PFSK-1 (cell line): ENCODE measurements at regions not wholly inside any gene's neighbourhood (a gene's known extent, or its start where the extent isn't known, plus 50 kb on each side); places are given as distances from the start of the nearest gene placed in this dataset.

Experiments used
- FOXP2 ChIP-seq: optimal IDR thresholded peaks from 2 replicates; pipeline ENCODE3; 2011; ENCODE audit warnings: borderline replicate concordance, control low read depth, inconsistent platforms; ENCODE audit not compliant: insufficient read depth; ENCODE audit errors: extremely low read length, extremely low read depth
- POLR2AphosphoS5 ChIP-seq: IDR thresholded peaks from 2 replicates; pipeline ENCODE4 v1.6.1; 2012; ENCODE audit warnings: low read depth, mild to moderate bottlenecking, control low read depth, low read length, moderate library complexity
- REST ChIP-seq, 2 experiments: IDR thresholded peaks; 2 replicates each; pipeline versions ENCODE4 v1.6.1 to v1.8.0; 2011 to 2012; ENCODE audit warnings: low read depth in 2 of 2, low read length in 2 of 2, control low read depth in 1 of 2, inconsistent platforms in 1 of 2, mild to moderate bottlenecking in 1 of 2, moderate library complexity in 1 of 2; ENCODE audit not compliant: insufficient read depth in 1 of 2
- SIN3A ChIP-seq: IDR thresholded peaks from 2 replicates; pipeline ENCODE4 v1.6.1; 2012; ENCODE audit warnings: mild to moderate bottlenecking, low read length, moderate library complexity, borderline replicate concordance; ENCODE audit not compliant: insufficient read depth
- TAF1 ChIP-seq: IDR thresholded peaks from 2 replicates; pipeline ENCODE4 v1.6.1; 2012; ENCODE audit warnings: low read length, control low read depth, borderline replicate concordance; ENCODE audit not compliant: insufficient read depth

- TF ChIP-seq POLR2AphosphoS5 (no peak), REST (IDR thresholded peaks at IDR 0.05; ENCODE audit: insufficient read depth in 1 of 2, low read depth in 2 of 2, low read length in 2 of 2) (no peak), SIN3A (no peak), TAF1 (no peak), FOXP2 (no peak)
Observed at GRCh38 chr12:67112586-67112985, 156.6 kb upstream of the CAND1 start.

- TF ChIP-seq REST (IDR thresholded peaks at IDR 0.05; ENCODE audit: insufficient read depth in 1 of 2, low read depth in 2 of 2, low read length in 2 of 2) = no peak
- no peak for TF ChIP-seq FOXP2
- no peak for TF ChIP-seq SIN3A
- no peak for TF ChIP-seq POLR2AphosphoS5
- TF ChIP-seq TAF1 = no peak
Observed at GRCh38 chr12:67116134-67116533, 153.0 kb upstream of the CAND1 start.

GRCh38 chr12:67122584-67122983 is 146.6 kb upstream of the CAND1 start:
- no peak for TF ChIP-seq FOXP2
- no peak for TF ChIP-seq TAF1
- no peak for TF ChIP-seq POLR2AphosphoS5
- TF ChIP-seq REST (IDR thresholded peaks at IDR 0.05; ENCODE audit: insufficient read depth in 1 of 2, low read depth in 2 of 2, low read length in 2 of 2) = no peak
- TF ChIP-seq SIN3A = no peak

GRCh38 chr12:67137256-67137655 is 131.9 kb upstream of the CAND1 start:
- no peak for TF ChIP-seq POLR2AphosphoS5
- no peak for TF ChIP-seq FOXP2
- TF ChIP-seq REST (IDR thresholded peaks at IDR 0.05; ENCODE audit: insufficient read depth in 1 of 2, low read depth in 2 of 2, low read length in 2 of 2) = no peak
- TF ChIP-seq TAF1 = no peak
- TF ChIP-seq SIN3A = no peak
